D721Med (cell line): ENCODE measurements at regions not wholly inside any gene's neighbourhood (a gene's known extent, or its start where the extent isn't known, plus 50 kb on each side); places are given as distances from the start of the nearest gene placed in this dataset.
"Not testable (repeated sequence)": the region's sequence is repeated elsewhere in the genome, so short reads cannot be mapped to it uniquely, and the experiment has no call there.

Experiments used
- DNase-seq: peaks from one replicate; pipeline ENCODE4 v3.0.0; 2011; ENCODE audit warnings: low spot score; ENCODE audit not compliant: insufficient read length
- FAIRE-seq: peaks from 2 replicates; lab custom pipeline; 2011; peaks lifted over from hg19 to GRCh38; lab: Jason Lieb, UNC
- TF ChIP-seq, protein P1 (sequence below): IDR thresholded peaks from 2 replicates; pipeline ENCODE4 v1.5.1; 2012; ENCODE audit warnings: mild to moderate bottlenecking, control low read depth; ENCODE audit not compliant: insufficient read depth; ENCODE audit errors: missing control alignments

- TF ChIP-seq, protein P1, sequence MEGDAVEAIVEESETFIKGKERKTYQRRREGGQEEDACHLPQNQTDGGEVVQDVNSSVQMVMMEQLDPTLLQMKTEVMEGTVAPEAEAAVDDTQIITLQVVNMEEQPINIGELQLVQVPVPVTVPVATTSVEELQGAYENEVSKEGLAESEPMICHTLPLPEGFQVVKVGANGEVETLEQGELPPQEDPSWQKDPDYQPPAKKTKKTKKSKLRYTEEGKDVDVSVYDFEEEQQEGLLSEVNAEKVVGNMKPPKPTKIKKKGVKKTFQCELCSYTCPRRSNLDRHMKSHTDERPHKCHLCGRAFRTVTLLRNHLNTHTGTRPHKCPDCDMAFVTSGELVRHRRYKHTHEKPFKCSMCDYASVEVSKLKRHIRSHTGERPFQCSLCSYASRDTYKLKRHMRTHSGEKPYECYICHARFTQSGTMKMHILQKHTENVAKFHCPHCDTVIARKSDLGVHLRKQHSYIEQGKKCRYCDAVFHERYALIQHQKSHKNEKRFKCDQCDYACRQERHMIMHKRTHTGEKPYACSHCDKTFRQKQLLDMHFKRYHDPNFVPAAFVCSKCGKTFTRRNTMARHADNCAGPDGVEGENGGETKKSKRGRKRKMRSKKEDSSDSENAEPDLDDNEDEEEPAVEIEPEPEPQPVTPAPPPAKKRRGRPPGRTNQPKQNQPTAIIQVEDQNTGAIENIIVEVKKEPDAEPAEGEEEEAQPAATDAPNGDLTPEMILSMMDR: peak; percentile 70
- DNase-seq, FAIRE-seq: not testable (repeated sequence)
These were observed 80.1 kb downstream of the OR13A1 start for GRCh38 chr10:45235260-45235769.

- TF ChIP-seq, protein P1: no peak
- DNase-seq (no peak), FAIRE-seq (no peak)
These were observed 79.6 kb downstream of the OR13A1 start for GRCh38 chr10:45235798-45236220.

DNA sequence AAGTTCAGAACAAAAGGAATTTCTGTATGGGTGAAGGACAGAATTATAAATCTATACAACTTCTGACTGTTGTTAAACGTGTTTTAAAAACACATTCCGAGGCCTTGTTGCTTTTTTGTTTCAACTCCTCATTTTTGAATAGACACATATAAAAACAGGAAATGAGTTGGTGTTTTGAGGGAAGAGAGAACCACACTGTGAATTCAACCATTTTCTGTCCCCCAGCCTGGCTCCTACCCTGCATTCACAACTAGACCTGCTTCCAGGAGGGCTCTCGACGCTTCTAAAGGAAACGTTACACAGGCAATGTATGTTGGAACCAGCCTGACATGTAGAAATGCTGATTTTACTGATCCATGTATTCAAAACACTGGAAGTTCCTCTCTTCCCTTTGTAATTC lies 76.5 kb downstream of the OR13A1 start:
- no peak for DNase-seq
- TF ChIP-seq, protein P1: no peak
- no peak for FAIRE-seq

- TF ChIP-seq, protein P1: no peak
- FAIRE-seq: no peak
- DNase-seq: no peak
These were observed 75.8 kb downstream of the OR13A1 start for GRCh38 chr10:45239642-45240041.

DNA sequence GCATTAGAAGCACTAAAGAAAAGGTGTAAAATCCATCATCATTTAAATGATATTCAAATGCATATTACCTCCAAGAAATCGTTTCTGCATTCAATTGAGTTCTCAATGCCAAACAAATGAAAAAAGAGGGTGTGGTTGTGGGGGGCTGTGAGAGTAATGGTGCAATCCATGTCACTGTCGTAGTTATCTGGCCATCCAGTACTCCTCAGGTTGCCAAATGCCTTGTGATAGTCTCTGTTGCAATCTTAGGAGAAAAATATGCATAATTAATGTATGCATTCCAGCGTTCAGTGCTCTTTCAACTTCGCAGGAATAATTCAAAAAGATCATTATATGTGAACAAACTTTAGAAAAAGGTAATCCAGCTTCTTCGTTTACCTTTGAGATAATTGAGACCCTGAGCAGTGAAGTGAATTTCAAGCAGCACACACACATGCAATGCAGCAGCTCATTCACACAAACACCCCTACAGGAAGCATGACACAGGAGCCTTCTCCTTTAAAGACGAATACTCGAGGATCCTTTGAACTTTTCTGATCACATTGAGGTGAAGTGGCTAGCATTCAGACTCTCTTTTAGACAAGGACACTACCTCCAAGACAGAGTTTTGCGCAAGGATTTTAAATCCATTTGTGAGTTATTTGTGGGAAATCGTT lies 73.4 kb downstream of the OR13A1 start:
- DNase-seq (no peak), FAIRE-seq (no peak)
- TF ChIP-seq, protein P1: no peak

DNA sequence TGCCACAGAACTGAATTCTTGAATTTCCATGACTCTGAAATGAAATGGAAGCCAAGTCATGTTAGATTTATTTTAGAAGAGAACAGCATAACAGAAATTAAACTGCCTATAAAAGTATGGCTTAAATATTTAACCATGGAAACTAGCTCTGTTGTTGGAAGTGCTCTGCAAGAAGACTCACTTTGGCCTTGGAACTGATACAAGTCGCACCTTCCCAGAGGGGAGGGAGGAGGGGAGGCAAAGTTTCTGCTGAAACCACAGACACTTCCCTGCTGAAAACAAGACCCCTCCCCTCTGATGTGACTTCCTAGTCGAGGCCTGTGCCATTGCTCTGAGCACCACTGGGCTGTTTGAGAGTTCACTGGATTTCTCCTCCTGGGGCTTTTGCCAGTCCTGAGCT lies 72.1 kb downstream of the OR13A1 start:
- DNase-seq (no peak), FAIRE-seq (no peak)
- TF ChIP-seq, protein P1: no peak

- no peak for FAIRE-seq
- DNase-seq: no peak
- TF ChIP-seq, protein P1: no peak
These were observed 68.9 kb downstream of the OR13A1 start for GRCh38 chr10:45246522-45246921.
